ENCODE measurements at regions not wholly inside any gene's neighbourhood (a gene's known extent, or its start where the extent isn't known, plus 50 kb on each side); places are given as distances from the start of the nearest gene placed in this dataset.
"Not testable (repeated sequence)": the region's sequence is repeated elsewhere in the genome, so short reads cannot be mapped to it uniquely, and the experiment has no call there.

- DNase-seq (ENCODE audit: low spot score): no peak
Measured at GRCh38 chr11:93902921-93903320, 52.5 kb upstream of the VSTM5 start.

- no peak for DNase-seq (ENCODE audit: low spot score)
Measured at GRCh38 chr11:93903989-93904388, 53.6 kb upstream of the VSTM5 start.

- no peak for DNase-seq (ENCODE audit: low spot score)
Measured at GRCh38 chr11:93904716-93905115, 54.3 kb upstream of the VSTM5 start.

- peak; percentile 14 for DNase-seq (ENCODE audit: low spot score)
Measured at GRCh38 chr11:93905384-93905783, 55.0 kb upstream of the VSTM5 start.

GRCh38 chr11:93906486-93906885, 56.1 kb upstream of the VSTM5 start:
- DNase-seq (ENCODE audit: low spot score): no peak

- no peak for DNase-seq (ENCODE audit: low spot score)
Measured at GRCh38 chr11:93907901-93908300, 57.5 kb upstream of the VSTM5 start.

- DNase-seq (ENCODE audit: low spot score): peak; percentile 69
Measured at GRCh38 chr11:93908689-93909088, 58.3 kb upstream of the VSTM5 start.

- no peak for DNase-seq (ENCODE audit: low spot score)
Measured at GRCh38 chr11:93917673-93918072, 67.3 kb upstream of the VSTM5 start.

DNA sequence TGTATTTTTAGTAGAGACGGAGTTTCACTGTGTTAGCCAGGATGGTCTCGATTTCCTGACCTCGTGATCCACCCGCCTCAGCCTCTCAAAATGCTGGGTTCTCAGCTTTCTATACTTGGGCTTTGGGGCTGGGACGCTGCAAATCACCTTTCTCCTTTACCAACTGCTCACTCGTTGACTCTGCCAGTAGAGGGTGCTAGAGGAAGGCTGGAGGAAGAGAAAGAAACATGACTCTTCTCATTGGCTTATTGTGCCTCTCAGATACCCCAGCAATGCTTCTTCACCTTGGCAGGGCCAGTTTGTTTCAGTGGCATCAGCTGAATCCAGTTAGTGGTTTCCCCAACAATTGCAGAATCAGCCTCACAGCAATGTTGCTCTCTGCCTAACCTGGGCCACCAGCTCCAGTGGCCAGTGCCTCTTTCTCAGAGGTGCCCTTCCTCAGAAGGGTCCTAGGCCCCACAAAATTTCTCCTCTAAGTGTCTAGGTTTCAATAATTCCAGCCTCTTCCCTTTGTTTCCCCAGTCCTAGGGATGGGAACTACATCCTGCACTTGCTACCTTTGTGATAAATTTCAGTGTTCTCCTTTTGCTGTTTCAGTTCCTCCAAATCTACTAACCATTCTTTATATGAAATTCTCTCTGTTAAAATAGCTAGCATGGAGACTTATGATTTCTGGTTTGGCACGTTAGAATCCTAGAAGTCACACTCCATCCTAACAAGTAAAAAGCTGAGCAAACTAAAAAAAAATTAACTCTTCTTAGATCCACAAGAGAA, 71.5 kb upstream of the VSTM5 start:
- peak; percentile 58 for DNase-seq (ENCODE audit: low spot score)

DNA sequence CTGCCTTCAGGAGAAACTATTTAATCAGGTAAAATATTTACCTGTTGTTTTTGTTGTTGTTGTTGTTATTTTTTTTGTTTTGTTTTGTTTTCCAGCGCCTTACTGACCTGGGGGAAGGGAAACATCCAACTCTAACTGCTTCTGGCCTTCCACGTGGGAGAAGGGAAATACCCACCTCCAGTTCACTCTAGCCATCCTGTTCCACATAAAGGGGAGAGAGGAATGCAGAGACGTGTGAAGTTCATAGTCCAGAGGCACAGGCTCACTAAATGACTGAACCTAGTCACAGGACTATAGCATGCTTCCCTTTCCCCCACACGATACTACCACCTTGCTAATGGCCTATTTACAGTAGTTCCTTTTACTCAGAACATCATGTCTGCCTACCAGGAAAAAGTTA, 72.4 kb upstream of the VSTM5 start:
- DNase-seq (ENCODE audit: low spot score): no peak

DNA sequence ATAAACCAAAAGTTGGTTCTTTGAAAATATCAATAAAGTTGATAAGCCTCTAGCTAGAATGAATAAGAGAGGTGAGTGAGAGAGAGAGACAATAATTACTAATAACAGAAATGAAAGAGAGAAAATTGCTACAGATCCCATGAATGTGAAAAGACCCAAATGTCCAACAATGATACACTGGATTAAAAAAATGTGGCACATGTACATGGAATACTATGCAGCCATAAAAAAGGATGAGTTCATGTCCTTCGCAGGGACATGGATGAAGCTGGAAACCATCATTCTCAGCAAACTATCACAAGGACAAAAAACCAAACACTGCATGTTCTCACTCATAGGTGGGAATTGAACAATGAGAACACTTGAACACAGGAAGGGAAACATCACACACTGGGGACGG, 75.7 kb upstream of the VSTM5 start:
- not testable (repeated sequence) for DNase-seq (ENCODE audit: low spot score)

GRCh38 chr11:93929407-93929806, 79.0 kb upstream of the VSTM5 start:
- no peak for DNase-seq (ENCODE audit: low spot score)

DNA sequence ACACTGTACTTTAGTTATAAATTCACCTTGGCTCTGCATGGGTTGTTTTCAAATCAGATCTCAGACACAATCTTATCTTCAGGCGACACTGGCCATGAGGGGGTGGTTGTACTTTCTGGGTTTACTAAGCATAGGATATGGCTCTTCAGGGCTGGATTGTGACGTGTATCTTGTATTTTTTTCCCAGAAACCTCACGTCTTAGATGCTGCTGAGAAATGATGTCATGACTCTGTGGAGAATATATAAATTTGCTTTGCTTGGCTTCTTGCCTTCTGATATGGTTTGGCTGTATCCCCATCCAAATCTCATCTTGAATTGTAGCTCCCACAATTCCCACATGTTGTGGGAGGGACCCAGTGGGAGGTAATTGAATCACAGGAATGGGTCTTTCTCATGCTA, 82.8 kb upstream of the VSTM5 start:
- no peak for DNase-seq (ENCODE audit: low spot score)

GRCh38 chr11:93935826-93936225, 85.3 kb upstream of the HEPHL1 start:
- DNase-seq (ENCODE audit: low spot score): no peak

GRCh38 chr11:93936460-93936859, 84.7 kb upstream of the HEPHL1 start:
- no peak for DNase-seq (ENCODE audit: low spot score)

DNA sequence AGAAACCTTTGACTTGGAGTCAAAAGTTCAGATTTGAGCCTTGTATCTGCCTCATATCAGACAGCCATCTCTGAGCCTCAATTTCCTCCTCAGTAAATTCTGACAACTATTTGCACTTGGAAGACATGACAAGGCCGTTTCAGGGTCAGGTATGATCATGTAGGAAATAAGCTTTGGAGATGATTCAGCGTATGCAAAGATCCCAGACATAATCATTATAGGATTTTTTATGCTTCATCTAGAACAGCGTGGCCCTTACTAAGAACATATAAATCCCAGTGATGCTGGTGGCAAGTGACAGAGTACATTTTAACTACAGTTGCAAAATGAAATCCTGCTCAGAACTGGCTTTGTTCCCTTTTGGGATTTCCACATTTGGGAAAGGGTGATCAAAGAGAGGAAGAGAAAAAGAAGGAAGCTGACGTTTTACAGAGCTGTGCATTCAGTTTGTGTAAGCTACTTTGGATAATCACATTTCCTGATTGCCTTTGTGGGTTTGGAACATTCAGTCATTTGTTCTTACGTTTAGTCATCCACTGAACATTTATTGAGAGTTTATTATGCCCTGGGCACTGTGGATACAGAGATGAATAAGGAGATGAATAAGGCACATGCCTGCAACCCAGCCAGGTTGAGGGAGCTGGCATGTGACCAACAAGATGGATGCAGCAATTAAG, 81.9 kb upstream of the HEPHL1 start:
- no peak for DNase-seq (ENCODE audit: low spot score)

DNA sequence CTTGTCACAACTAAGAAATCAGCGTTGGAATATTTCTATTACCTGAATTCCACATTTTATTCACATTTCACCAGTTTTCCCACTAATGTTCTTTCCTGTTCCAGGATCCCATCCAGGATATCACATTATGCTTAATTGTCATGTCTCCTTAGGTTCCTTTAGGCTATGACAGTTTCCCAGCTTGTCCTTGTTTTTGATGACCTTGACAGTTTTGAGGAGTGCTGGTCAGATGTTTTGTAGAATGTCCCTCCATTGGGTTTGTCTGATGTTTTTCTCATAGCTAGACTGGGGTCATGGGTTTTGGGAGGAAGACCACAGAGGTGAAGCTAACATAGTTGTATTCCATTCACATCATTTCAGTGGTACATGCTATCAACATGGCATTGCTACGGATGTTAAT, 80.8 kb upstream of the HEPHL1 start:
- DNase-seq (ENCODE audit: low spot score): no peak

DNA sequence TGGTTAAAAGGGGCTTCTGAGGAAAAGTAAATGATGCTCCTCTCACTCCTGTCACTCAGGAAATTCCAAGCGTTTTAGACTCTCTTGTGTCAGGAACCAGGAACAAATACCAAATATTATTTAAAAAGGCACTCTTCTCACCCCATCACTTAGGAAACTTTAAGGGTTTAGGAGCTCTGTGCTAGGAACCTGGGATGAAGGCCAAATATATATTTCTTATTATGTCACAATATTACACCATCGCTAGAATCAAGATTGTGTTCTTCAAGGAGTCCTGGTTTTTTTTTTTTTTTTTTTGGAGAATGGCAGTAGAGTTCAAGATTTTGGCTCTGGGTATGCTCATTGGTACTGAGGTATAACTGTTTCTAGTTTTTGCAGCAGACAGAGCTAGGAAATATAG, 79.0 kb upstream of the HEPHL1 start:
- no peak for DNase-seq (ENCODE audit: low spot score)

DNA sequence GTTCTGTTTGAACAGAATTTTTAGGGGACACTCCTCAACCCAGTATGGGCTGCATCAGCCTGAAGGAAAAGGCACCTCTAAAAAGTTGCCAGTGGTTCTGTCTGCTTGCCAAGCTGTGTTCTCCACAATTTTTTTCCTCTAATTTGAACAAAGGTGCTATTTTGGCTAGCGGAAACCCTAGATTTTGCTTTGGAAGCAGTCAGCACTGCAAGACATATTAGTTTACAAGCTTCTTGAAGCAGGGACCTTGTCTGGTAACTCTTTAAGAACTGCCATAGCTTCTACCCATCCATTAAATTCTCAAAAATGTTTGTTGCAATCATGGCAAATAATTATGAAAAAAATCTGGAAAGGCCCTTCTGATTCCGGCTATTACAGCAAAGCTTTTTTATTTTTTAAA, 75.6 kb upstream of the HEPHL1 start:
- DNase-seq (ENCODE audit: low spot score): no peak

DNA sequence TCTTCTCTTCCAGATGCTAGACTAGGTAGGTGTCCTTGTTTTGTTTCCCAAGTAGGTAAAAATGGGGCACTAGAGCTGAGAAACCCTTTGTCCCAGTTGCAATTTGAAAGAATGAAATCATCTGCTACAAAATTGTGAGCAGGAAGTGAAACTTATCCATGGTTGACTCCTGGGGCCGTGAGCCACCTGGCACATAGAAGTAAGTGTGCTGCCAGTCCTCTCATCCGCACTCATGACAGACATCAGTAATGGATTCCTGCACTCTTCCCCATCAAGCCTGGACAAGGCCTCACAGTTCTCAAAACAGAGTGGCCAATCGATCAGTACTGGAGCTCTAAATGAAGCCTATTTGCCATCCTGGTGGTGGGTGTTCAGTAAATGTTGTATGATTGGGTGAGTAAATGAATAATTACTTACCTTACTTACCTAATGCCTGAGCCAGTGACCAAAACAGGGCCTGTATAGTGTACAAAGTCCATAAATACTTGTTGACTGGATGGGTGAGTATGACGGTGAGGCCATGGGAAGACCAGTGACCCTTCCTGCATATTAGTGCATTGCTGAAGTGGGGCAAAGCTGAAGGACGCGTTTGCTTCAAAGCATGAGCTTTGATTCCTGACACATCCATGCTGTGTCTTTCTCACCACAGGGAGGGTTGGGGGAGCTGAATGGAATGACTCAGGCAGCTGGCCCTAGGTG, 68.9 kb upstream of the HEPHL1 start:
- DNase-seq (ENCODE audit: low spot score): no peak

GRCh38 chr11:93957397-93957952, 63.7 kb upstream of the HEPHL1 start:
- no peak for DNase-seq (ENCODE audit: low spot score)

GRCh38 chr11:93958991-93959390, 62.2 kb upstream of the HEPHL1 start:
- no peak for DNase-seq (ENCODE audit: low spot score)

- no peak for DNase-seq (ENCODE audit: low spot score)
Measured at GRCh38 chr11:93959663-93960062, 61.5 kb upstream of the HEPHL1 start.

Measured in hepatic stellate cell (primary cell).